HL-60 (cell line): ENCODE measurements at regions not wholly inside any gene's neighbourhood (a gene's known extent, or its start where the extent isn't known, plus 50 kb on each side); places are given as distances from the start of the nearest gene placed in this dataset.

Experiments
- DNase-seq, 2 experiments: peaks; one replicate each; pipeline ENCODE4 v3.0.0-alpha.2; 2010 to 2020; ENCODE audit warnings: low read depth in 1 of 2, low spot score in 1 of 2
- H3K27ac ChIP-seq: fragments of 250-450 bp; sonication (Bioruptor Pico); replicated peaks from 2 replicates; pipeline ENCODE4 v1.5.1; 2020; ENCODE audit warnings: mild to moderate bottlenecking, moderate library complexity
- H3K27me3 ChIP-seq: fragments of 250-450 bp; sonication (Bioruptor Pico); 2 replicates; pipeline ENCODE4 v1.5.1; 2021; ENCODE audit warnings: mild to moderate bottlenecking, moderate library complexity; ENCODE audit not compliant: insufficient read depth, poor library complexity, severe bottlenecking
- H3K4me3 ChIP-seq: replicated peaks from 2 replicates; pipeline ENCODE4 v1.5.1; 2011; ENCODE audit warnings: mild to moderate bottlenecking, control low read depth, low read length; ENCODE audit not compliant: insufficient read depth
- GABPA ChIP-seq: IDR thresholded peaks from 2 replicates; pipeline ENCODE4 v1.6.1; 2012; ENCODE audit warnings: low read depth
- POLR2AphosphoS5 ChIP-seq: IDR thresholded peaks from 2 replicates; pipeline ENCODE4 v1.6.1; 2012; ENCODE audit warnings: low read depth
- SPI1 ChIP-seq: IDR thresholded peaks from 2 replicates; pipeline ENCODE4 v1.6.1; 2012; ENCODE audit warnings: low read depth, mild to moderate bottlenecking, borderline replicate concordance
- TF ChIP-seq, protein P1 (sequence below): IDR thresholded peaks from one replicate; pipeline ENCODE4 v1.5.1; 2011; ENCODE audit warnings: low read length, control low read depth, inconsistent platforms; ENCODE audit not compliant: insufficient read depth
- TF ChIP-seq, protein P2 (sequence below): IDR thresholded peaks from 2 replicates; pipeline ENCODE4 v1.6.1; 2012; ENCODE audit warnings: low read depth; ENCODE audit not compliant: insufficient replicate concordance

DNA sequence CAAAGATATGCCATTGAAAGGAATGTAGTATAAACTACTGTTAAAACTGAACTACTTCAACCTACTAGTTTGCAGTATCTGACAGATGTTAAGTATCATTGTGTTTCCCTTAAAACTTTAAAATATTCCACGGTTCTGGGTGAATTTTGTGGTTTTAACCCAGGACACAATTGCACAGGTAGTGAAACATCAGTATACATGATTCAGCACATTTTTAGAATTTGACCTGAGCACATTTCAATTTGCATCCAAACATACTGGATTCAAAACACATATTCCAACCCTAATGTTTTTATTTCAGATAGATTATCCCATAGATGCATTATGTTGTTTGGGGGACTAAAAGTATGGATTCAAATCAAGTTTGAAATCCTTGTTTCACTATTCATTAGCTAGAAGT lies 129.9 kb upstream of the ZNF804B start:
- no peak for DNase-seq
- TF ChIP-seq, protein P1, sequence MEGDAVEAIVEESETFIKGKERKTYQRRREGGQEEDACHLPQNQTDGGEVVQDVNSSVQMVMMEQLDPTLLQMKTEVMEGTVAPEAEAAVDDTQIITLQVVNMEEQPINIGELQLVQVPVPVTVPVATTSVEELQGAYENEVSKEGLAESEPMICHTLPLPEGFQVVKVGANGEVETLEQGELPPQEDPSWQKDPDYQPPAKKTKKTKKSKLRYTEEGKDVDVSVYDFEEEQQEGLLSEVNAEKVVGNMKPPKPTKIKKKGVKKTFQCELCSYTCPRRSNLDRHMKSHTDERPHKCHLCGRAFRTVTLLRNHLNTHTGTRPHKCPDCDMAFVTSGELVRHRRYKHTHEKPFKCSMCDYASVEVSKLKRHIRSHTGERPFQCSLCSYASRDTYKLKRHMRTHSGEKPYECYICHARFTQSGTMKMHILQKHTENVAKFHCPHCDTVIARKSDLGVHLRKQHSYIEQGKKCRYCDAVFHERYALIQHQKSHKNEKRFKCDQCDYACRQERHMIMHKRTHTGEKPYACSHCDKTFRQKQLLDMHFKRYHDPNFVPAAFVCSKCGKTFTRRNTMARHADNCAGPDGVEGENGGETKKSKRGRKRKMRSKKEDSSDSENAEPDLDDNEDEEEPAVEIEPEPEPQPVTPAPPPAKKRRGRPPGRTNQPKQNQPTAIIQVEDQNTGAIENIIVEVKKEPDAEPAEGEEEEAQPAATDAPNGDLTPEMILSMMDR = no peak
- TF ChIP-seq POLR2AphosphoS5 = no peak
- TF ChIP-seq SPI1 = no peak
- no peak for TF ChIP-seq GABPA
- TF ChIP-seq, protein P2, sequence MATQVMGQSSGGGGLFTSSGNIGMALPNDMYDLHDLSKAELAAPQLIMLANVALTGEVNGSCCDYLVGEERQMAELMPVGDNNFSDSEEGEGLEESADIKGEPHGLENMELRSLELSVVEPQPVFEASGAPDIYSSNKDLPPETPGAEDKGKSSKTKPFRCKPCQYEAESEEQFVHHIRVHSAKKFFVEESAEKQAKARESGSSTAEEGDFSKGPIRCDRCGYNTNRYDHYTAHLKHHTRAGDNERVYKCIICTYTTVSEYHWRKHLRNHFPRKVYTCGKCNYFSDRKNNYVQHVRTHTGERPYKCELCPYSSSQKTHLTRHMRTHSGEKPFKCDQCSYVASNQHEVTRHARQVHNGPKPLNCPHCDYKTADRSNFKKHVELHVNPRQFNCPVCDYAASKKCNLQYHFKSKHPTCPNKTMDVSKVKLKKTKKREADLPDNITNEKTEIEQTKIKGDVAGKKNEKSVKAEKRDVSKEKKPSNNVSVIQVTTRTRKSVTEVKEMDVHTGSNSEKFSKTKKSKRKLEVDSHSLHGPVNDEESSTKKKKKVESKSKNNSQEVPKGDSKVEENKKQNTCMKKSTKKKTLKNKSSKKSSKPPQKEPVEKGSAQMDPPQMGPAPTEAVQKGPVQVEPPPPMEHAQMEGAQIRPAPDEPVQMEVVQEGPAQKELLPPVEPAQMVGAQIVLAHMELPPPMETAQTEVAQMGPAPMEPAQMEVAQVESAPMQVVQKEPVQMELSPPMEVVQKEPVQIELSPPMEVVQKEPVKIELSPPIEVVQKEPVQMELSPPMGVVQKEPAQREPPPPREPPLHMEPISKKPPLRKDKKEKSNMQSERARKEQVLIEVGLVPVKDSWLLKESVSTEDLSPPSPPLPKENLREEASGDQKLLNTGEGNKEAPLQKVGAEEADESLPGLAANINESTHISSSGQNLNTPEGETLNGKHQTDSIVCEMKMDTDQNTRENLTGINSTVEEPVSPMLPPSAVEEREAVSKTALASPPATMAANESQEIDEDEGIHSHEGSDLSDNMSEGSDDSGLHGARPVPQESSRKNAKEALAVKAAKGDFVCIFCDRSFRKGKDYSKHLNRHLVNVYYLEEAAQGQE = no peak
- Histone ChIP-seq H3K27ac (no peak overlapping the region), H3K4me3 (no peak overlapping the region), H3K27me3 (no peaks in the 10 kb centered on the region)

DNA sequence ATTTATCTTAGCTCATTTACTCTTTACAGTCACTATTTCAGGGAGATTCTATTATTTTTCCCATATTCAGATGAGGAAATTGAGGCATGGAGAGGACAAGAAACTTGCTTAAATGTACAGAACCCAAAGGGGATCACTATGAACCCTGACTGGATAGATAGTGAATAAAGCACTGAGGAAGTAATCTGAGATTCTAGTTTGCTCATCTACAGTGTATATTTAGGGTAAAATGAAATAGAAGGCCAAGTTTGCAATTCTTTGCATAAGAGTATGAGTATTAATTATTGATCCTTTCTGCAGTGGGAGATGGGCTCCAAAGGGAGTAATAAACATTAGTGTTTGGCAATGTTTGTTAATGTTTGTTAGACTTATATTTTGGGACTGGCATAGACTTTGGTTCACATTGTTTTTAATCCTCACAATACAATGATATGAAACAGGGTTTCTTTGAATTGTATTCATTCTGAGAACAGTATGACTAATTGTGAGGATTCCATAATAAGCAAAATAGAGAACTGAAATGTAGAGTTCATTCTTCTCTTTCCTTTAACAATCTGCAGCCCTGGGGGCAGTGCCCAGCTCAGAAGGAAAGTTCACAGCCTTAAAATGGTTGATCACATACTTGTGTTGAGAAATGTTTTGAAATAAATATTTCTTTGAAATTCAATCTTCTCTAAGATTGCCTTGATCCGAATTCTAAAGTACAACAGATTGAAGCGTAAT lies 131.0 kb upstream of the ZNF804B start:
- no peak overlapping the region for H3K4me3 ChIP-seq
- H3K27me3 ChIP-seq = no peaks in the 10 kb centered on the region
- DNase-seq = no peak
- H3K27ac ChIP-seq = no peak overlapping the region
- TF ChIP-seq GABPA (no peak), SPI1 (no peak), POLR2AphosphoS5 (no peak)
- TF ChIP-seq, protein P2 = no peak
- TF ChIP-seq, protein P1 = no peak

DNA sequence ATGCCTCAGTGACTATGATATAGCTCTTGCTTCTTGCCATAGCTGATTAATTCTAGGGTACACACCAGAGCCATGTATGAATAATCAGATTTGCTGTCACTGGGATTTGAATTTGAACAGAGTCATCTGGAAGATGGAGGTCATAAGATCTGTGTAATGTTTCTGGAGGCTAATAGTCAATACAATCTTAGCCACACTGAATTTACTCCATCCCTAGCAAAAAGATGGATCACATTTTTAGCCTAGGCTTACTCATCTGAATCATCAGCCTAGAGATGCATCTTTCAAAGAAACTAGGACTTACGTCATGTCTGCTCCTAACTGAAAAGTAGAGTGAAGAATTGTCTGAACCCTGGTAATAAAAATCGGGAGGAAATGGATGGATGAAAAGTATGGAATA lies 142.3 kb upstream of the ZNF804B start:
- TF ChIP-seq, protein P2 = no peak
- TF ChIP-seq SPI1 = no peak
- no peak for TF ChIP-seq POLR2AphosphoS5
- TF ChIP-seq, protein P1 = no peak
- no peak for TF ChIP-seq GABPA
- no peak overlapping the region for H3K4me3 ChIP-seq
- no peaks in the 10 kb centered on the region for H3K27me3 ChIP-seq
- H3K27ac ChIP-seq = no peak overlapping the region
- DNase-seq = no peak
